Nephron progenitor cell (in vitro differentiated cells): ENCODE measurements at regions not wholly inside any gene's neighbourhood (a gene's known extent, or its start where the extent isn't known, plus 50 kb on each side); places are given as distances from the start of the nearest gene placed in this dataset.

Source experiments
- DNase-seq: peaks from one replicate; pipeline ENCODE4 v3.0.0; 2021
- H3K27ac Mint-ChIP-seq: 2 replicates; pipeline ENCODE4 v1.8.0; 2021; ENCODE audit warnings: mild to moderate bottlenecking, moderate library complexity, mixed read lengths
- H3K27me3 Mint-ChIP-seq: 2 replicates; pipeline ENCODE4 v1.8.0; 2021; ENCODE audit warnings: mild to moderate bottlenecking, low read depth, mixed read lengths; ENCODE audit not compliant: poor library complexity
- H3K36me3 Mint-ChIP-seq: 2 replicates; pipeline ENCODE4 v1.8.0; 2021; ENCODE audit warnings: low read depth, mixed read lengths
- H3K4me1 Mint-ChIP-seq: 2 replicates; pipeline ENCODE4 v1.8.0; 2021; ENCODE audit warnings: mixed read lengths
- H3K4me3 Mint-ChIP-seq: 2 replicates; pipeline ENCODE4 v1.8.0; 2021; ENCODE audit warnings: mild to moderate bottlenecking, moderate library complexity, mixed read lengths
- H3K9me3 Mint-ChIP-seq: 2 replicates; pipeline ENCODE4 v1.8.0; 2021; ENCODE audit warnings: mild to moderate bottlenecking, moderate library complexity, mixed read lengths
- CTCF ChIP-seq: fragments of 200-600 bp; sonication (generic); IDR thresholded peaks from 2 replicates; pipeline ENCODE4 v1.5.0; 2021; ENCODE audit warnings: antibody characterized with exemption

GRCh38 chr10:78471326-78471722 lies 437.7 kb downstream of the RPS24 start:
- DNase-seq: no peak
- peak overlapping the region; percentile 73 for H3K27ac Mint-ChIP-seq

GRCh38 chr10:78471723-78472550 lies 438.3 kb downstream of the RPS24 start:
- Mint-ChIP-seq H3K4me3 (no peak overlapping the region), H3K9me3 (peaks cover 22% of the 10 kb centered on the region), H3K27me3 (peaks cover 2% of the 10 kb centered on the region), H3K4me1 (peaks cover 68% of the 10 kb centered on the region), H3K27ac (peak overlapping the region; percentile 80), H3K36me3 (peaks cover 10% of the 10 kb centered on the region)
- no peak for TF ChIP-seq CTCF
- DNase-seq: no peak

More at GRCh38 chr10:78471326-78471722, 437.7 kb downstream of the RPS24 start:
- Mint-ChIP-seq H3K4me1 (peaks cover 62% of the 10 kb centered on the region), H3K9me3 (peaks cover 22% of the 10 kb centered on the region), H3K4me3 (no peak overlapping the region), H3K27me3 (no peaks in the 10 kb centered on the region), H3K36me3 (peaks cover 10% of the 10 kb centered on the region)
- TF ChIP-seq CTCF: no peak

- Mint-ChIP-seq H3K9me3 (peaks cover 16% of the 10 kb centered on the region), H3K4me1 (peaks cover 69% of the 10 kb centered on the region), H3K4me3 (no peak overlapping the region), H3K27ac (peak overlapping the region; percentile 80), H3K27me3 (peaks cover 2% of the 10 kb centered on the region), H3K36me3 (peaks cover 6% of the 10 kb centered on the region)
- no peak for TF ChIP-seq CTCF
- DNase-seq: peak; percentile 42
Observed at GRCh38 chr10:78472551-78472890, 438.9 kb downstream of the RPS24 start.

- Mint-ChIP-seq H3K9me3 (peaks cover 13% of the 10 kb centered on the region), H3K4me3 (no peak overlapping the region), H3K4me1 (peaks cover 68% of the 10 kb centered on the region), H3K36me3 (peaks cover 4% of the 10 kb centered on the region), H3K27ac (peak overlapping the region; percentile 84), H3K27me3 (peaks cover 2% of the 10 kb centered on the region)
- TF ChIP-seq CTCF: no peak
- peak; percentile 42 for DNase-seq
Observed at GRCh38 chr10:78473006-78473405, 439.3 kb downstream of the RPS24 start.

GRCh38 chr10:78474743-78475142 lies 441.1 kb downstream of the RPS24 start:
- Mint-ChIP-seq H3K27ac (no peak overlapping the region), H3K4me1 (peaks cover 68% of the 10 kb centered on the region), H3K36me3 (peaks cover 2% of the 10 kb centered on the region), H3K4me3 (no peak overlapping the region), H3K27me3 (peaks cover 2% of the 10 kb centered on the region), H3K9me3 (peaks cover 6% of the 10 kb centered on the region)
- no peak for TF ChIP-seq CTCF
- DNase-seq: no peak

GRCh38 chr10:78475437-78475836 lies 441.8 kb downstream of the RPS24 start:
- DNase-seq: no peak
- H3K9me3 Mint-ChIP-seq: no peaks in the 10 kb centered on the region
- TF ChIP-seq CTCF: no peak
- H3K4me1 Mint-ChIP-seq: peaks cover 72% of the 10 kb centered on the region
- no peak overlapping the region for H3K4me3 Mint-ChIP-seq
- no peak overlapping the region for H3K27ac Mint-ChIP-seq
- peaks cover 2% of the 10 kb centered on the region for H3K27me3 Mint-ChIP-seq
- no peaks in the 10 kb centered on the region for H3K36me3 Mint-ChIP-seq
